Activated T-cell treated with anti-CD3 and anti-CD28 coated beads for 4 hours (primary cell): ENCODE measurements at regions not wholly inside any gene's neighbourhood (a gene's known extent, or its start where the extent isn't known, plus 50 kb on each side); places are given as distances from the start of the nearest gene placed in this dataset.

Experiments used
- DNase-seq: peaks from one replicate; pipeline ENCODE4 v3.0.0-alpha.2; 2020

DNA sequence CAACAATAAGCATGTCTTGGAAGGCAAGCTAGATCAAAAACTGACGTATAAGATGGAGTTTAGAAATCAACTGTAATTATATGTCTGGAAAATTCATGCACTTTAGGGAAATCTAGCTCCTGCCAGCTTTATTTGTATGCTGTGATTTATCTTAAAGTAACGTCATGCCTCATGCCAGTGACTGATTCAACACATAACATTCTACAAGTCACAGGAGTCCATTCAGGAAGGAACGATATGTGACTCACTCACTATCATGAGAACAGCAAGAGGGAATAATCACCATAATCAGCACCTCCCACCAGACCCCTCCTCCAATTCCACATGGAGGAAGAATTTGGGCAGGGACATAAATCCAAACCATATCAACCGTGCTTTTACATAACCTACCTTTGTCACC lies 682.4 kb upstream of the ADAMTS5 start:
- no peak for DNase-seq

DNA sequence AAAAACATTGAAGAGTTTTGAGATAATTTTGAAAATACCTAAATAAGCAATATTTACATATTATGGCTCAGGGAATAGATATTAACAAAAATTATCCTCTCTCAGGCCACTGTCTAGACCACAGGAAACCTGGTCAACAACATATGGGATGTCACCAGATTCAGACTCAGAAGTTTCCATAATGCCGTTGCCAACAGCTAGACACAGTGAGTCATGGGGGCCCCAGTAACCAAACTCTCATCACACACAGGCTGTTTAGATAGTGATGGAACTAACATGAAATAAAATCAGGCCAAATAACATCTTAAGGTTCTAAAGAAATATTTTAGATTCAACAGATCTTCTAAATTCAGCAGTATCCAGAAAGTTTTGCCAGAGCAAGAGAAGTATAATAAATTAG lies 681.7 kb upstream of the ADAMTS5 start:
- no peak for DNase-seq

DNA sequence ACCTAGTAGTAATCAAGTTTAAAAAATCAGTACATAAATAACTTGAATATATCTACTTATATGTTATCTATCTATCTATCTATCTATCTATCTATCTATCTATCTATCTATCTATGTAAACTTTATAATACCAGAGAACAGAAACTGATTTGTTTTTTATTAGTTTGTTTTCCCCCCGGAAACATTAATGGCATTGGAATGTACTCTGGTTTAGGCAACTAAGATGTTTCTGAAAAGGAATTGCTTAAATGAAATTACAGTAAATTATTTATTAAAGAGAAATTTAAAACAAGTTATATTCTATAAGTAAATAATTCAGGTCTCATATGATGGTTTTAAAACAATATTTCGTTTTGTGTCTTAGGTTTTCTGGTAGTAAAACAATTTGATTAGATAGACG lies 681.0 kb upstream of the ADAMTS5 start:
- DNase-seq = no peak

DNA sequence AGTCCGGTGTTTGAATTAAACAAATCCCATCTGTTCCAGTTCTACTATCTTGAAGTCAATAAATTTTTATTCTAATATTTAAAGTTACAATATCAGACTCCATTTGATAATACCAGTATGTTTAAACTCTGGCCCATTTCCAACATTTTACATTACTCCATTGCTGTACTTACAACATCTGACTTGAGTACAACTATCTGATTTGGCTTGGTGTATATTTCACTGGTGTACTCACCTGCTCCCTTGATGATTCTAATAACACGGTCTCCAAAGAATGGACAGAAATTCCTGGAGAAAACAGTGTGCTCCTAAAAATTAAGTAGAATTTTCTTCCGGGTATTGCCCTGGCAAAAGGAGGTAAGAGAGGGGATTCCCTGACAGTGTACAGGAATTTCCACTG lies 680.5 kb upstream of the ADAMTS5 start:
- DNase-seq = no peak

DNA sequence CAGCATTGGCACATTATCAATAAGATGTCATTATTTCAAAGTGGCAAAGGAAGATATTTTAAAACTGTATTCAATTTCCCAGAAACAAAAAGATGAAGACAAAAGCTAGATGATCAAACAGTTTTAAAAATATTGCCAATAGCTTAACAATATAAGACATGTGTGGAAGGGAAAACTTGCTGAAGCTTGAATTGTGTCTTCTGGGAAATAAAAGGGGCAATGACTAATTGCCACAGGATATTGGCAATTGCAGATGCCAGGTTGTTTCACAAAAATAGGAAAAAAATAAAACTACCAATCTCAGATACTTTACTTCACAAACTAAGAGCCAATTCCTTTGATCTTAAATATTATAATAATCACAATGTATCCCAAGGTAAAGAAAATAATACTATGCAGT lies 679.8 kb upstream of the ADAMTS5 start:
- no peak for DNase-seq

DNA sequence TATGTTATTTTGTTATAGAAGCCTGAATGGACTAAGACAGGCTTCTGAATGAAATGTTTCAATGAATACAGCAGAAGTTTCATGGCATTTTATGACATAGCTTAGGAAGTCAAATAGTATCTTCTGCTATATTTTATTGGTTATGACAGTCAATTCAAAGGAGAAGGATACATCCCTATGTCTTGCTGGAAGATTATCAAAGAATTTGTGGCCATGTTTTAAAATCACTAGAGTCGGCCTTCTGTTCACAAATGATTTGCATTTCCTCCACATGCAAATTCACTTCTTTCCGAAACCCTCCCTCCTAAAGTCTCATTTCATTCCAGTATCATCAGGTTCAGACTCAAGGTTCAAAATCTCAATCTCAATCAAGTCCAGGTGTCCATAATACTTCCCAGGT lies 679.2 kb upstream of the ADAMTS5 start:
- no peak for DNase-seq

DNA sequence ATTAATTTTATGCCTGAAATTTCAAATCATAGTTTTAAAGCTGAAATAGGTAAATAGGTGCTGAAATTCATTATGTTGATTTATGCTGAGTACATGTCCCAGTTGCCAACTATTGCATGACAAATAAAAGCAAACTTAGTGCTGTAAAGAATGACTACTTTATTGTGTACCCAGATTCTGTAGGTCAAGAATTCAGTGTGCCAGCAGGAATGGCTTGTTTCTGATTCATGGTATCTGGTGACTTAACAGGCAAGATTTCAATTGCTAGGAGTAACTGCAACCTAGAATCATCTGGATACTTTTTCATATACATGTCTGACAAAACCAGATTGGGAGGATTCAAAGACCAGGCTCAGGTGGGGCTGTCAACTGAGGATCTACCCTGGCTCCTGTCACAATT lies 678.4 kb upstream of the ADAMTS5 start:
- DNase-seq = no peak

DNA sequence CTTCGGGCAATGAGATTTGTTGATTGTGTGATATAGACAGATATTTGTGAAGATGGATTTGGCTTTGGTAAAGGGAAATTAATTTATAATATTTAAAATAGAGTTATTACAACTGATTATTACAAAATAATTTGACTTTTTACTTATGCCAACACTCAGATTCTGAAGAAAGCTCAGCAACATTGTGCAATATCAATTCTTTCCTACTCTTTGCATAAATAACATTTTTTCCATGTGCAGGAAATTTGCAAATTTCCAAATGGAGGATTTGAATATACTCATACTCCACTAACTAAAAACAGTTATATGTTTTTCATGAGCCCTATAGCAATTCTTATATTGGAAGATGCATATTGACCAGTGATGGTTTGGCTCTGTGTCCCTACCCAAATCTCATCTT lies 676.4 kb upstream of the ADAMTS5 start:
- DNase-seq = no peak

DNA sequence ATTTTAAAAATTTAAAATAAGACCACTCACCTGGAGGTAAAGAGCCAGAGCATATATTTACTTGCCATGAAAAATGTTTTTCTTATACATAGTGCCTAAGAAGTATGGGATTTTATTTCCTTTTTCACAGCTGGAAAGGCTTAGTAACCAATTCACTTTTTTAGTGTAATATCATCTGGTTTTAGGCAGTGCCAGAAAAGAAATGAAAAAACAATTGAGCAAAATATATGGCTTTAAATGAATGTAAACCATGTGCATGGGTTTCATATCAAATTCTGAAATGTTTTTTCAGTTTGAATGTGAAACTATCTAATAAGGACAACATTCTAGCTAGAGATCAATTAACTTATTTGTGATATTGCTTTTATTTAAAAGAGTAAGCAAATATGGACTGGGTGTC lies 672.4 kb upstream of the ADAMTS5 start:
- no peak for DNase-seq

DNA sequence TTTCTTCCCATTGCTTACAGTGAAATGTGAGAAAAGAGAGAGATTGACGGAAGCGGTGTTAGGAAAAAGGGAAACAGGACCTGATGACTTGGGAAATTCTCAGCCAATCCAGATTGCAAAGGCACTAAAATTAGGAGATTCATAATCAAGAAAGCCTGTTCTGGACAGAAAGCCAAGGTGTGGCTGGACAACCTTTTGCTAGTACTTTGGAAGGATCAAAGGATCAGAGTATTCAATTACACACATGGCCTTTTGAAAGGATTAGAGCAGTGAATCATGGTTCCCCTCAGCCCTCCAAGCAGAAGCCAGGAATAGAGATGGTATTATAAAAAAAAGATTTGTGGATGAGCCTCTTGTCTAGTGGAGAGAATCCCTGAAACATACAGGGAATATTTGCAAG lies 669.8 kb upstream of the ADAMTS5 start:
- DNase-seq = no peak

DNA sequence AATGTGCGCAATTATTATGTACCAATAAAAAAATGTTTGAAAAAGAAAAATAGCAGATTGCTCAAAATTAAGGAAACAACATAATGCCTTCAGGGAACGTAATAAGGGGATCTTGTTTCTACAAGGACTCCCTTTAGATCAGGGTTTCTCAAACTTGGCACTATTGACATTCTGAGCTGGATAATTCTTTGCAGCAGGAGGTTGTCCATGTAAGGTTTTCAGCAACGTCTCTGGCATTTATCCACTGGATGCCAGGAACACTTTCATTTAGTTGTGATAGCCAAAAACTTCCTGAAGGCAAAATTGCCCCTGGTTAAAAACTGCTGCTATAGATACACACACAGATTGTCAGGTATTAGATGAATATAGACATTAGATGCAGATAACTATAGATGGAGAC lies 666.7 kb upstream of the ADAMTS5 start:
- no peak for DNase-seq

DNA sequence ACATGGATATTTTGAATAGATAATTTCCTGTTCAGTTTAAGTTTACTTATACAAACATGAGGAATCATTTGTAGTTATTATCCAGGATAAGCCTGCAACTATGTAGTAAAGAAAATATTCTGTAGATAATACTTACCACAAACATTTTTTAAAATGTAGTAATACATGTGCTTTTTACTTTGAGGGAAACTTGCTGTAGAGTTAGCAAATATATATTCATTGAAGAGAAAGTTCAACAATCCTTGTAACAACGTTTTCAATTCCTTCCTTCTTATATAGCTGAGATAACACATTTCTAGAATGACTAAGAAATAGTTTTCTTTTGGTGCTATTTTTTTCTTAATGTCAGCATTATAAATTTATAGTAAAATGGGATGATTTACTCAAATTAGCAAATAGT lies 664.6 kb upstream of the ADAMTS5 start:
- no peak for DNase-seq

DNA sequence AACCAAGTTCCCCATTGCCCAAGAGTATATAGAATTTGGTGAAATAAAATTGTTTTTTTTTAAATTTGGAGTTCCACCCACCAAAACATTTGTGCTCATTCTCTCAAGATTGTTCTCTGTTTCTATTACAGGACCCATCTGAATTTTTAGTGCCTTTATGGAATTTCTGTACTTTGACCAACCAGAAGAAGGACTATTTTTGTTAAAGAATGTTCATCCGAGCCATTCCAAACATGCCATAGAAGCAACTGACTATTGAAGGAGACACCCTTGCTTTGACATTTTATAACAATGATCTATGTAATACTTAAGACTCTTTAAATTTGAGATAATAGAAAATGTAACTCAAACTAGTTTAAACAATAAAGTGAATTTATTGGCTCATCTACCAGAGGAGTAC lies 655.7 kb upstream of the ADAMTS5 start:
- DNase-seq = no peak

DNA sequence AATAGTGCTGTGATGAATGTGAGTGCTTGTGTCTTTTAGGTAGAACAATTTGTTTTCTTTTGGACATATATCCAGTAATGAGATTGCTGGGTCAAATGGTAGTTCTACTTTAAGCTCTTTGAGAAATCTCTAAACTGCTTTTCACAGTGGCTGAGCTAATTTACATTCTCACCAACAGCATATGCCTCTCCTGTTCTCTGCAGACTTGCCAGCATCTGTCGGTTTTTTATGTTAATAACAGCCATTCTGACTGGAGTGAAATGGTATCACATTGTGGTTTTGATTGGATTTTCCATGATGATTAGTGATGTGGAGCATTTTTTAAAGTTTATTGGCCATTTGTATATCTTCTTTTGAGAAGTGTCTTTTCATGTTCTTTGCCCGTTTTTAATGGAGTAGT lies 647.3 kb upstream of the ADAMTS5 start:
- no peak for DNase-seq

DNA sequence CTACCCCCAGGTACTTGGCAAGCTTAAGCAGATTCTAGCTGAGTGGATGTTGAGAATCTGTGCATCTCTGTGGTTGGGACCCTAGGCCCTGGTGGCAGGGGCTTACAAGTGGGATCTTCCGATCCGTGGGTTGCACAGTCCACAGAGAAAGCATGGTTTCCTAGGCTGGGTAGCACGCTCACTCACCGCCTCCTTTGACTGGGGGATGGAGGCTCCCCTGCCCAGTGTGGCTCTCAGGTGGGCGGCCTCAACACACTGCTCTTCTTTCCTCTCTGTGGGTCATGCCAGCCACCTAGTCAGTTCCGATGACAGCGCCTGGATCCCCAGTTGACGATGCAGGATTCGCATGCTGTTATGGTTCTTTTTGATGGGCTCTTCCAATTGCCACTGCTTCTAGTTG lies 639.5 kb upstream of the ADAMTS5 start:
- no peak for DNase-seq

DNA sequence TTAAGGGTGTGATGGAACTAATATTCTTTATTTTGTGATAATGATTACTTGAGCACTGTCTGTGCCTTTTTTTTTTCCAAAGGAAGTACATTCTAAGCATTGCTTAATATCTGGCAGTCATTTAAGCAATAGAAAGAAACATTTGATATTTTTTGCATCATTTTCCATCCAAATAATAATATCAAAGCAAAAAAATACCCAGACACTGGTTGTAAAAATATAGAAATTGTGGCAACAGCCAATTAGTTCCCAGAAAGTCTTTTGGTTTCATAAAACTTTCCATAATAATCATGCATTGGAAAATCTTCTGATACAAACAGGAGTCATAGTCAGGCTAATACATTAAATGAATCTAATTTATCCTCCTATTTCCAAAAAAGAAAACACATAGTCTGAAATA lies 629.3 kb upstream of the ADAMTS5 start:
- no peak for DNase-seq

DNA sequence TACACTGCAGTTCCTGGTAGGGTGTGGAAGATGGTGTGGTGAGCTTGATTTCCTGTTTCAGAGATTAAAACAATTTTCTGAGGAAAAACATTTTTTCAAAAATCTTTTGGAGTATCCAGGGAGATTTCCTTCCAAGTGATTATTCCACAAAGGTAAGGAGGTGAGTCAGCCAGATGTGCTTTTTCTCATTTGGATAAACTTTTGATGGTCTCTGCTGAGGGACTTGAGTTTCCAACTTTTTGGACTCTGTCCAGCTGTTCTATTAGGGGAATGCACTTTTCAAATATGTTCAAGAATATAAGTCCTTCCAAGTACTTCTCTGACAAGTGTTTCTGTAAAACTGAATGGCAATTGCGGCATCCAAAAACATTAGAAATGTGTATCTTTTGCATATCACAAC lies 628.8 kb upstream of the ADAMTS5 start:
- DNase-seq = no peak

DNA sequence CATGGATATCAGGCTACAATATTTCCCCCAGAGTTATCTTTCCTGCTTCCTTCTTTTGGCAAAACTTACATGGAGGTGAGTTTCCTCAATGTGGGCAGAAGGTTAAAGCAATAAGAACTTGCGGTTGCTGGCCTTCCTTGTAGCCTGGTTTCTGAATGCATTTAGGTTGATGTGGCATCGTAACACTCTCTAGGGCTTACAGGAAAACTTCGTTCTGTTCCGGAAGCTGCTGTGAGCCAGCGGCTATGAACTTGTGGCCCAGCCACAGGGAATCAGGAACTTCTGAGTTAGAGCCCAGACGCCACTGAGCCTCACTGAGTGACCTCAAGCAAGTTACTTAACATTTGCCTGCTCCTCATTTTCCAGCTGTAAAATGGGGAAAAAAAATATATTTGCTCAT lies 623.4 kb upstream of the ADAMTS5 start:
- no peak for DNase-seq

DNA sequence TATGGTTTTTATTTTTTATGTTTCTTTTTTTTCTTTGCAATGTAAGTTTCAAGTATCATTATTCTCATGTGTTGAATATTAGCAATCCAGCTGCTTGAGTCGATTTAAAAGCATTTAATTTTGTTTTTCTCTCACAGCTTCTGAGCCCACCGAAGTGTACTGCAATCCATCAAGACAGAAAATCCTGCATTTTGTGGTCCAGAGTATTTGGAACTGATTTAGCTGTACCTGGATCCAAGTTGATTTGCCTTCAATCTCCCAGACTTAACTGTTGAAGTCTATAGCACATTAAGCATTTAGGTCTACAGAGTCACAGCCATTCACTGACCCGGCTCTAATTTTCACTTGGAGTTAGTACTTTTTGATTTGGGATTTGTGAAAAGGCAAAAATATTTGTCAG lies 622.9 kb upstream of the ADAMTS5 start:
- no peak for DNase-seq

DNA sequence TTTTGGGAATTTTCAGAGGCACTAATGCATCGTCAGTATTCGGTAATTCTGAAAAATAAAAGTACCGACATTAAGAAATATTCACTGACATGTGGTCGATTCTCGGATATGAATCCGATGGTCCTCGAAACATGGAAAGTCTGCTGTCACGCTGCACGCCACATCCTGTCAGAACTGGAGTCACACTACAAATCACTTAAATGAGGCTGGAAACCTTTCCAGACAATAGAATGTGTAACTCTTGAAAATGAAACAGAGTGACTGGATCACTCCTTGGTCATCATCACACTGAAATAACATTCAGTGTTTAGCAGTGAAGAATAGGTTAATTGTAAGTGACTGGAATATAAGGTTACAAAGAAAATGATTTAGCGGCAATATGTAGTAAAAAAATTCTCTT lies 620.1 kb upstream of the ADAMTS5 start:
- DNase-seq = no peak

DNA sequence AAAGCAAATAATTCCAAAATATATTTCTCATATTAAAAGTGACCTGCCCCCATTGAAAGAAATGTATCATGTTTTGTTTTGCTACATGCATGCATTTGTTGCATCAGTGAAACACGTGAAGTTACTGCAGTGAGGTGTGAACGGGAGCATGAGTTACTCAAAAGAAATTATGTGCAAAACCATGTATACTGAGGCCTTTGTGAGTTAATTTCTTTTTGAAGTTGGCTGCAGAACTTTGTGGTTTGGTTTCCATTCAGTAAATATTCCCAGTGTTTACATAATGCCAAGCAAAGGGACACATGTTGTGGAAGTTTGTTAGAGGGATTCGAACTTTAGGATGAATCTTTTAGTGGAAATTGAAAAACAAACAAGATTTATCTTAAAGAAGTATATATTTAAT lies 619.4 kb upstream of the ADAMTS5 start:
- no peak for DNase-seq

DNA sequence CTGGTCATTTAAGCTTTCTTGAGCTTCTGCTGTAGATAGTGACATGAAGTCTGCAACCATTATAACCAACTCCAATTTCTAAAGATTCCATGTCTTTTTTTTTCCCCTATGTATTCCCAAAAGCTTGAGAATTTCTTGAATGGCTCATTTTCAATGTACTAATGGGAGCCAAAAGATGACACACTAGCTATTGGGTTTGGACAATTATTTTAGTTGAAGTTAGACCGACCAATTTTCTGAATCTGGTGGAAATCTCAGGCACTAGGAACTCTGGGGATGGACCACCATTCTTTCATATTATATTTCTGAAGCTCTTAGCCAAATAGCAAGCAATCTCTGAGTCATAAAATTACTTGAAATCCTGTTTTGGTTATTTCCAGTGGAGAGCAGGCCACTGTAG lies 617.4 kb upstream of the ADAMTS5 start:
- no peak for DNase-seq

DNA sequence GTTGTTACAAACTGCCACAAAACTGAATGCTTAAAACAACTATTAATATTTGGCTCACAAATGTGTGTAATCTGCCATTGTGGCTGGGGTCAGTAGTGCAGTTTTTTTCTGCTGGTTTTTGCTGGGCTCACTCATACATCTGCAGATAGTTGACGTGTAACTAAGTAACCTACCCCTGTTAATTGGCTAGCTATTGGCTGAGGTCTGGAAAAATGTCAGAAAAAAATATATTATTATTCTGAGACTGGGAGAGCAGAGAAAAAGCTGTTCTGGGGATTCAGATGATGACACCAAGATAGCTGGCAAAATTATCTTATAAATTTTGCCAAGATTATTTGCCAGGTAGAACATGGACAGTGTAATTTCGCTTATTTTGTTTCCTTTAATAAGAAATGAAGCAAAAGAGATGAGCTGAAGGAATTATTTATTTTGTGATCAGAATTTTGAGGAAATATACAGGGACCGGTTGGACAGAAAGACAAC lies 616.1 kb upstream of the ADAMTS5 start:
- no peak for DNase-seq

DNA sequence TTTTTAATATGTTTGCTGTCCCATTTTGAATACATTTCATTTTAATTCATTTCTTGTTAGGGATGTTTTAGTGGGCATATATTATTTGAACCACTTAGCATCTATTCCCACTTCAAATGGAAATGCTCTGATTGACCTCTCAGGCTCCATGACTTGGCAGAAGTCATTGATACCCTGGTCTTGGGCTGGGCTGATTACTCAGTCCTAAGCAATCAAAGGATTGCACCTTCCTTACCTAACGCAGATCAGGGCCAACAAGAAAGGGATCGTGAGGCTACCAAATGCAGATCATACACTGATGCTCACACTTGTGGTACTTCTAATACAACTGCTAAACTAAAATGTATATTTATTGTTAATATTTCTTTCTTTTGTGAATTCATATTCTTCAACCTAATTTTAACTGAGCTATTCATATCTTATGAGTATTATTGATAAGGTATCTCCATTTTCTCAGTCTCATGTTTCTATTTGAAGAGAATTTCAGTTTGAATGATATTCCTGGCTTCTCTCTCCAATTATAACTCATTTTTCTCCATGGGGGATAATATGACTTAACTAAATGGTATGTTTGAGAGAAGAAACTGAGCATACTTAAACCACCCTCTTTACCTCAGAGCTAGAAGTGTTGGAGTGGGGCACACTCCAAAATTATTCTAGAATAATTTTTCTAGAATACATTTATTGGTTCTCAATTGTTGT lies 615.5 kb upstream of the ADAMTS5 start:
- DNase-seq = no peak

DNA sequence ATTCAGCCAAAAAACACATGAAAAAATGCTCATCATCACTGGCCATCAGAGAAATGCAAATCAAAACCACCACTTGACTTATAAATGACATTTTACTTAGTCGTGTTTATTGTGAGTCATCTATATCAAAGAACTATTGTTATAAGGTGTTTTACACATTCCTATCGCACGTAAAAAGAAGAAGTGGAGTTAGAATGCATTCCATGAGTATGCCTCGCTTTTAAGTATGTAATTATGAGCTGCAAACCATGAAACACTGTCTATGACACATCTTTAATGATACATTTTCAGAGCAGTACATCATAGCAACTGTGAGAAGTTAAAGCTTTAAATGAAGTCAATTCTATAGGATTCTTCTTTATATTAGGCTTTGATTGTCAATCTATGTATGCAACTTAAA lies 614.3 kb upstream of the ADAMTS5 start:
- no peak for DNase-seq

DNA sequence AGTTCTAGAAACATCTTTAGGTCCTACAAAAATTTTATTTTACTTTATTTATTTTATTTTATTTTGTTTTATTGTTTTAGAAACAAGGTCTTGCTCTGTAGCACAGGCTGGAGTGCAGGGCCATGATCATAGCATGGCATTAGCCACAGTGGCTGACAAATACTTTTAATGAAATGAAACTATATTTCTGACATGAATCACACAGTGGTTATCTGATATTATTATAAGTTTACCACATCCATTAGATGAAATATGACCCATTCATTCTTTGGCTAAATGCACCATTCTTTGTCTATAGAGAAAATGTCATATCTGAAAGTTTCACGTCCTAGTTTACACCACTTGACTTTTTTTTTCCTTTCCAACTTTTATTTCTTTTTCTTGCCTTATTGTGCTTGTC lies 613.4 kb upstream of the ADAMTS5 start:
- DNase-seq = no peak
